HUDEP-2 (cell line): ENCODE measurements at regions not wholly inside any gene's neighbourhood (a gene's known extent, or its start where the extent isn't known, plus 50 kb on each side); places are given as distances from the start of the nearest gene placed in this dataset.
A peak's percentile ranks its signal among the peaks of the same experiment; 100 is the strongest.

ENCODE experiments used
- DNase-seq, 76 experiments: peaks; one replicate each; lab custom pipeline; 2025; ENCODE audit not compliant: unreplicated experiment in 76 of 76; lab: John Stamatoyannopoulos, UW

DNA sequence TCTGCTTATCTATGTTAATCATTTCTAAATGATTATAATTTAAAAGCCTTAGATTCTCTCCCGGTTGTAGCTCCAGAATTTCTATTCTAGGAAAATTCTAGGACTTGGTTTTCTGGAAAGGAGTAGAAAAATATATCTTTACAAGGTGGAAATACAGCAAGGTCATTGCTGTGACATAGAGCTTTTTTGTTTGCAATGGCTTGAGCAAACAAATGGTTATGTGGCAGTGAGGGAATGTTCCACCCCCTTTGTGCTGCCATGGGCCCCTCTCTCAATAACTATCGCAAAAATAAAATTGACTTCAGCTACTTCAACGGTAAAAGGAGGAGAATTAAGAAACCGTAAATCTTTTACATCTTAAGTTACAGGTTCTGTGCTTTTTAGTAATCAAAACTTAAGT, 517.1 kb downstream of the EPHA3 start:
- no peak for DNase-seq

DNA sequence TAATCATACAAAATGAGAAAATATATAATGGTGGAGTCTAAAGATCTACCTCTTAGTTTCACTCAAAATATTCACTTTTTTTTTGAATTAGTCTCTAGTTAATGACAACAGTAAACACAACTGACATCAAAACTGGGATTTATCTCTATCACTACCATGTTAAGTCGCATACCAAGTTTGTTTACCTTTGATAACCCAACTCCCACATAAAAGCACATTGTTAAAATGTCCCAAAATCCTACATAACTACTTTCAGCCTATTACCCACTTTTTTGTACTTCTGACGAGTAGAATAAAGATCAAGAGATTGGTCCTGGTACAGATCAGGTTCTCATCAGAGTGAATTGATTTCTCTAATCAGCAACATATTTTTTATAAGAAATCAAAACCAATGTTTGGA, 518.5 kb downstream of the EPHA3 start:
- DNase-seq, result no peak

DNA sequence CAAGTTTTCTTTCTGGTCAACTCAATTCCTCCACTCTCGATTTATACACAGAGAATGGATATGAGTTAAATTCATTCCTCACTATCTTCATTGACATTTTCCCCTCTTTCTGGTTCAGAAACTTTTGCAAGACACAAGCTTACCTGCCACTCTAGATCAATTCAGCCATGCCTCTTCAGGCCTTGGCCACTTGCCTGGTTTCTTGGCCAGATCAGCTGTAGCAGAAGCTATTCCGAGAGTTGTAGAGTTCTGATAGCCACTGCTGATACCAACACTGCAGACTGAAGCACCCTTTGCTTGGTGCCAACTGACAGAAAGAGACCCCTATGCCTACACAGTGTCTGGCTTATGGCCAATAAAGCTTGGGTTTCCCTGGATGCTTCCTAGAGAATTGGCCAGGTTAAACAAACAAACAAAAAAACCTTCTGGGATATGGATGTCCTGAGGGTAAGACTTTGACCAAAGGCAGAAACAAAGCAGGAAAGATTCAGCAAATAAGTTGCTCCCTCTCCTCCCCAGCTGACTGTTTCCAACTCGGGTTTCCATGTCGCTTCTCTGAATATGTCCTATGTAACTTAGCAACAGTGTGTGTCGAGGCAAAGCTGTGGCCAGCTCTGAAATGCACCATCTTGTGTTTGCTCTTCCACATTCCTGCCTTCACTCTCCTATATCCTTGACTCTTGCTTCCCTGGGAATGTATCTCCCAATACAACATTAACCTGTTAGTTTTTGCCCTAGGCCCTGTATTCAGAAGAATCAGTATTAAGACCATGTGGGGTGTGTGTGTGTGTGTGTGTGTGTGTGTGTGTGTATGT, 521.6 kb downstream of the EPHA3 start:
- peak in 7 of 76 experiments; percentile 0 to 44 (median 6) for DNase-seq

DNA sequence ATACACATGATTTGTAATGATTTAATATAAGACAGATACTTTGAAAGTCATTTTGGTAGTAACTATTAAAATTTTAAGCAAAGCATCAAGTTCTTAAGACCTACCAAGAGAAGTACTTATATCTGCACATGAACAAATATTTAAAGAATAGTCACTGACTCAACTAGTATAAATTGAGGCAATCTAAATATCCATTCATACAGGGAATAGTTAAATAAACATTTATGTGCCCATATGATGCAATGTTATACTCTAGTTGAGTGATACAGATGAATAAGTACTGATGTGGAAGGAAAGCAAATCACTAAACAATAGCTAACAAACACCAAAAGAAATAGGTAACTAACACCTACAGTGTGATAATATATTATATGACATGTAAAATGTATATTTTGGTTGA, 527.7 kb downstream of the EPHA3 start:
- DNase-seq, result no peak

DNA sequence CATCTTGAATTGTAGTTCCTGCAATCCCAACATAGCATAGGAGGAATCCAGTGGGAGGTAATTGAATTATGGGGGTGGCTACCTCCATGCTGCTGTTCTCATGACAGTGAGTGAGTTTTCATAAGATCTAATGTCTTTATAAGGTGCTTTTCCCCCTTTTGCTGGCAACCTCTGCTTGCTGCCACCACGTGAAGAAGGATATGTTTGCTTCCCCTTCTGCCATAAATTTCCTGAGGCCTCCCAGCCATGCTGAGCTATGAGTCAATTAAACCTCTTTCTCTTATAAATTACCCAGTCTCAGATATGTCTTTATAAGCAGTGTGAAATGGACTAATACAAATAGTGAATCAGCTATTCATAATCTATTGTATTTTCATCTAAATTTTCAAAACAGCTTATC, 537.3 kb downstream of the EPHA3 start:
- DNase-seq, result no peak

DNA sequence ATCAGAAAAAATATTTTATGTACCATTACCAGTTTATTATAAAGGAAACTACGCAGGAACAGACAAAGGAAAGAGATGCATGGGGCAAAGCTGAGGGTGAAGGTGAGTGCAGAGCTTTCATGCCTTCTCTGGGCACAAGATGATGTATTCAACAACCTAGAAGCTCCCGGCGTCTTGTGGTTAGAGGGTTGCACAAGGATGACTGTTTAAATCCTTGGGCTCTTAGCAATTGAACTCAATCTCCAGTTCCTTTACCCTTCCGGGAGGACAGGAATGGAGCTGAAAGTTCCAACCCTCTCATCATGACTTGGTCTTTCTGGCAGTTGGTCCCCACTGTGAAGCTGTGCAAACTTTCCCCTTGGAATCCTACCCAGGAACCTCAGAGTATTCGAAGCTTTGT, 542.0 kb downstream of the EPHA3 start:
- DNase-seq, result no peak

DNA sequence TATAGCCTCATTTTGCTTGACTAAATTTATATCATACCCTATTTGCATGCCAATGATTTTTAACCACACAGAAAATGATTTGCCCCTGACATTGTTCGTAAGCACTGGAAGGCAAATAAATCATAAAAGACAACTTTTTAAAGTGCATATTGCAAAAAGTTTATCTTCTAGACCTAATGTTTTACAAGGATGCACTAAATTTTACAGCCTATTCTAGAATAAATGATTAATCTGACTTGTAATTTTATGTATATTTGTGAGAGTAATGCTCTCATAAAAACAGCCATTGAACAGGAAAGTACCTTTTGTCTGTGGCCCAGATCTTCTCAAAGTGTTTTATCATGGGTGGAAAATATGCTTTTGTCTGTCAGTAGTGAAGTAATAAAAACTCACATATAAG, 546.6 kb downstream of the EPHA3 start:
- no peak for DNase-seq

DNA sequence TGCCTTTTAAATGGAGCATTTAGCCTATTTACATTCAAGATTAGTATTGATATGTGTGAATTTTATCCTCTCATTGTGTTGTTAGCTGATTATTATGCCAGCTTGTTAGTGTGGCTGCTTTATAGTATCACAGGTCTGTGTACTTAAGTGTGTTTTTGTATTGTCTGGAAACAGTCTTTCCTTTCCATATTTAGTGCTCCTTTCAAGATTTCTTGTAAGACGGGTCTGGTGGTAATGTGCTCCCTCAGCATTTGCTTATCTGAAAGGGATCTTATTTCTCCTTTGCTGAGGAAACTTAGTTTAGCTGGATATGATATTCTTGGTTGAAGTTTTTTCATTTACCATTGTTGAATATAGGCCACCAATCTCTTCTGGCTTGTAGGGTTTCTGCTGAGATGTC, 549.0 kb downstream of the EPHA3 start:
- DNase-seq, result no peak

DNA sequence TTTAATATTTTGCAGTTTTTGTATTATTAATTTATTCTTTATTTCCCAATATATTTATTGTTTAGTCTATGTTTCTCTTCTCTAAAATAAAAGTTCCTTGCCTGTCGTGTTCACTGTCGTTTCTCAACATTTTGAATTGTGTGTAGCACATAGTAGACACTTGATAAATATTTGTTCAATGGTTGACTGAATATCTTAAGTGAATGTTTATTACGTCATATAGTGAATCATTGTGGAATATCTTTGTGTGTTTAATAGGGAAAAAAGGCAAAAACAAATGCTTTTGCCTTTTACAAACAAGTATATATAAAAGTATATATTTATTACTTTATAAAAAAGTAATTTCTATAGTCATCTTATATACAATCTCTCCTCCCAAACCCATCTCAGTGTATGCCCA, 572.3 kb downstream of the EPHA3 start:
- no peak for DNase-seq

DNA sequence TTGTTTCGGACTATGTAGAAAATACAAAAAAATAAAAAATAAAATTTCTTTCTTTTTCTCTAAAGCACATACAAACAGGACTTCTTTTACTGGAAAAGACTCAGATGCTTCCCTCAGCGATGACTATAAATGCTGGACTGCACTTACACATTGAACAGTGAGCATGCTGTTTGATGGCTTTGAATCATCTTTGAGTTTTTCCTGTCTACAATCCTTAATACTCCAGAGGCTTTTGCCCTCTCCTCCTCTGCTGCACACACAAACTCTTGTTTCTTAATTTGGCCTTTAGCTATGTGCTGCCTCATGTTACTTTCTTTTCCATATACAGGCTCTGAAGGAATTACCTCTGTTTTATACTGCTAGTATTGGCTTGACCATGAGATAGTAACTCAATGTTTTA, 575.1 kb downstream of the EPHA3 start:
- no peak for DNase-seq

DNA sequence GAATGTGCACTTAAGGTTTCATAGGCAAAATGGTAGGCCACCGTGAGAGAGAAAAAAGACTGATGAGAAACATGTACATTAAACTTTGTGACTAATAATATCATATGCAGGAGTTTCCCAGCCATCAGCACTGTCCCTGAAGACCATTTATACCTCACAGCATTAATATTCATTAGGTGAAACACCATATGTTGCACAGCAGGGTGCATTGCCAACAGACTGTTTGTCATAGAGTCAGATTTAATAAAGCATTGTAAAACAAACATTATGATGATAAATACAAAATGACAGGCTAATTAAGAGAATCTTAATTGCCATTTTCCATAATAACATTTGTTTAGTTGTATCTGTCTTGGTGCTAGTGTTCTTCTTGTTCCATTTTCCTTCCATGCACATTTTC, 578.3 kb downstream of the EPHA3 start:
- no peak for DNase-seq

DNA sequence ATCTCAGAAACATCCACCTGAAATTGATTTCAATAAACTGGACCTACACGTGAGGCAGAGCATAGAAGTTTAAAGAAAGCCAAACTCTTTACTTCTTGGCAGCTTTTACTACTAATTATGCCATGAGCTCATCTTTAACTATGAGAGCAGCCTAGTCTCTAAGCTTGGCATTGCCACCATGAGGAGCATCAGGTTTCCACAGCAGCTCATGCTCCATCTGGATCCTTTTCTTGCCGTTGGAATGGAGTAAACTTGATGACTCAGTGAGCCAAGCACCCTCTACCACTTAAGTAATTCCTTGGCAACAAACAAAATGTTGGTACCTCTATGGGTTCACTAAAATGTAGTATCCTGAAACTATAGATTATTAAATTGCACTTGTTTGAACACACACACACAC, 583.2 kb downstream of the EPHA3 start:
- no peak for DNase-seq

DNA sequence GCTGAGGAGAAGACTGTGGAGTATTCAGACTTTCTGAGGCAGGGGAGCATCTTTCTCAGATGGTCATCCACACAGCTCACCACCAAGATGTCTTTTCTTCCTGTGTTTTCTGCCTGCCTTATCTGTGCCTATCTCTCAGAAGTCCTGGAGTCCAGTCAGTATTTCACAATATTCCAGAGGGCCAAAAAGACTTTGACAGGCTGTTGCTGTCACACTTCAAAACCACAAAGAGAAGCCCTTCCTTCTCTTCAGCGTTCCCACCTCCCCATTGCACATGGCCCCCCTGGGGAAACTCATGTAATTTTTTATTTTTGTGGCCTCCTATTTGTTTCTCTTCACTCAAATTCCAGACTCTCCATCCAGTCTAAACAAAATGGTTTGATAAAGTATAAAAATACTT, 585.2 kb downstream of the EPHA3 start:
- DNase-seq, result no peak

DNA sequence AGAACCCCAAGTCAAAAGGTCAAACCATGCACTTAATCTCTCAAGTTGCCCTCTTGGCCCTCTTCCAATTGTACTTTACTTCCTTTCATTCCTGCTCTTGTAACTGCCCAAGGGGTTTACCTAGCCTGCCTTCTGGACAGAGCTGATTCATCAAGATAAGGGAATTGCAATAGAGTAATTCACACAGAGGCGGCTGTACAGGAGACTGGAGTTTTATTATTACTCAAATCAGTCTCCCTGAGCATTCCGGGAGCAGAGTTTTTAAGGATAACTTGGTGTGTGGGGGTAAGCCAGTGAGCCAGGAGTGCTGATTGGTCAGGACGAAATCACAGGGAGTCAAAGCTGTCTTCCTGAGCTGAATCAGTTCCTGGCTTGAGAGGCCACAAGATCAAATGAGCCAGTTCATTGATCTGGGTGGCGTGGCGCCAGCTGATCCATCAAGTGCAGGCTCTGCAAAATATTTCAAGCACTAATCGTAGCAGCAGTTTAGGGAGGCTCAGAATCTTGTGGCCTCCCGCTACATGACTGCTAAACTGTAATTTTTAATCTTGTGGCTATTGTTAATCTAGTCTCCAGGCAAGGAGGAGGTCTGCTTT, 590.0 kb downstream of the EPHA3 start:
- DNase-seq, result no peak

DNA sequence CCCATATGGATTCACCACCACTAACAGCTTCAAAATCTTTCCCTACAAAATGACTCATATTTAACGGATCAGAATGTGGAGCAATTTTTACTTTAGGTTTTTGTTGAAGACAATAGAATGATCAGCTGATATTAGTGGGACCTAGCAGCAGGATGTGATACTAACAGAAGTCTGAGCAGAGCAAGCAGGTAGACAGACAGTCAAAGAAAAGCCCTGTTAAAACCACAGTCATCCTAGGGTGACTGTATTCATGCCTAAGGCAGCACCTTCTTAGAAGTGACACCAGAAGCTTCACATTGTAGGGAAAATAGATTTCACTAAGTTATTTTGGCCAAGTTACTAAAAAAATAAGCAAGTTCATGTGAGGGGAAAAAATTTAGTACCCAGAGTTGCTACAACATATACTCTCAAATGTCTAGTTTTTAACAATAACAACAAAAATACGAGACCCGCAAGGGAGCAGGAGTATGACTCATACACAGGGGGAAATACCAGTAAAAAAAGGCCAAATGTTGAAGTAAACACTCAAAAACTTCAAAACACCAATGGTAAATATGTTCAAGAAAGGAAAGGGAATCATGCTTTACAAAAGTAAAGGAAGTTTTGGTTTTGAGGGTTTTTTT, 590.9 kb downstream of the EPHA3 start:
- DNase-seq, result no peak

DNA sequence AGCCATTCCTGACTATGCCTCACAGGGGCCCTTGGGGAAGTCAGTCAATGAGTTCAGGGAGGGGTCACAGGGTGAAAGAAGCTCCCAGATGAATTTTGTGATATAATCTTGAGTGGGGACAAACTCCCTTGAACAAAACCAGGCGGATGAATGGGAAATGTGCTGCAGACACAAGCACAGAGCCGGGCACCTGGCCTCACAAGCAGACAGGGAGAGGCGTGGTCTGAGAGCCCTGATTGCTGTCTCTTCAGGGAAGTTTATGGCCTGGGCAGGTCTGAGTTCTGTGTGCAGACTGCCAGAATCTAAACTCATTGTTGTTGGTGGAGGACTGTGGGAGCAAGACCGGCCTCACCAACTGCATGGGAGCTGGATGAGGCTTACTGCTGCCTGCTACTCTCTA, 591.8 kb downstream of the EPHA3 start:
- DNase-seq, result no peak

DNA sequence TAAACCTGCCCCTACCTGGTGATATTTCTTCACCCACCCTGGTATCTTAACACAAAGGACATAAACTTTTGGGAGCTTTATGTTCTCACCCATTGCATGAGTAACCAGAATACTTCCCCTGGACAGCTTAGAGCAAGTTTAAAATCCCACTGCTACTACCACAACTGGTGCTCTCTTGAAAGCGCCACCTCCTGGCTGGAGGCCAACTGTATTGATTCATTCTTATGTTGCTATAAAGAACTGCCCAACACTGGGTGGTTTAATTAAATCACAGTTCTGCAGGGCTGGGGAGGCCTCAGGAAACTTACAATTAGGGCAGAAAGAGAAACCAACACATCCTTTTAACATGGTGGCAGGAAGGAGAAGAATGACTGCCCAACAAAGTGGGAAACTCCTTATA, 592.4 kb downstream of the EPHA3 start:
- DNase-seq, result no peak

DNA sequence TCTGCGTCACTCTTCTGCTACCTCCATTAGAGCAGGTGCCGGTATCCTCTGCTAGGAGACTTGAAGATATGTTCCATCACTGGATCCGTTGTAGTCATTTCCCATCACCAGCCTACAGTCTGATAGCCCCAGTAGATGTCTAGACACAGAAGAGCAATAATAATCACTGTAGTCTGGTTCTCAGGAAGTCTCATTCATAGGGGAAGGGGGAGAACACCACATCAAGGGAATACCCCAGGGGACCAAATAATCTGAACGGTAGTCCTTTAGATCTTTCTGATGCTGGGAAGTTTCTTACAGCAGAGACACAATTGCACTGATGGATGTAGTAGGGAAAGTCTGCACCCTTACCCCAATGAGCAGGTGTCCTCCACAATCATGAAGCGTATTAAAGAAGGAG, 595.0 kb downstream of the EPHA3 start:
- DNase-seq, result no peak

DNA sequence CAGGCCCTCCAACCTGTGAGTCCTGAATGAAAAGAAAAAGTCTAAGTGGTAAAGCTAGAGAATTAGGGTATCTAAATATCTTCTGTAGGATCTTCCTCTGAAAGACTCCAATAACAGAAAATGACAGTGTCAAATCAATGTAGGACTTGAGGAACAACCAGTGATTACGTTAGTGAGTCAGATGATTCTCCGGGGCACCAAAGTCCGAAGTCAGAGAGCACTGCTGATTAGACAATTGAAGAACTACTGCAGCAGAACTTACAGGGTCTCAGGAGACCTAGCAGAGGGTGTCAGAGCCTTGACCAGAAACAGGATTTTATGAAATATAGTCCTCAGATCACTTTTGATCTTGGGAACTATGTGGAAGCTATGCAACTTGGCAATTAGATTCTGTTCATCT, 605.8 kb downstream of the EPHA3 start:
- no peak for DNase-seq

DNA sequence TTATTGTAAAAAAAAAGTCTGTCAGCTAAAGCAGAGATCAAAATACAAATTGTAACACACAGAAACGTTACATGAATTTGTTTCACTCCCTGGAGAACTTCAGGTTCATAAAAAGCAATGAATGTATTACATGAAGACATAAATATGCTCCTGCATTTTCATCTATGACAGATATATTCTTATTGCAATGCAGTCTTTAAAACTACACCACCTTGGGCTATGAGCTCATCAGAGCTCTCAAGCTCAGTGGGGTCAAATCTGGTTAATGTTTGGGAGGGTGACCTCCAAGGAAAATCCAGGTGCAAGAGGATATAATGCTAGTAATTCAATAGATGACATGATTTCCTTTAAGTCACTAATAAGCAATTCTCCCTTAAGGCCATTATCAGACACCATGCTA, 606.8 kb downstream of the EPHA3 start:
- DNase-seq, result no peak

DNA sequence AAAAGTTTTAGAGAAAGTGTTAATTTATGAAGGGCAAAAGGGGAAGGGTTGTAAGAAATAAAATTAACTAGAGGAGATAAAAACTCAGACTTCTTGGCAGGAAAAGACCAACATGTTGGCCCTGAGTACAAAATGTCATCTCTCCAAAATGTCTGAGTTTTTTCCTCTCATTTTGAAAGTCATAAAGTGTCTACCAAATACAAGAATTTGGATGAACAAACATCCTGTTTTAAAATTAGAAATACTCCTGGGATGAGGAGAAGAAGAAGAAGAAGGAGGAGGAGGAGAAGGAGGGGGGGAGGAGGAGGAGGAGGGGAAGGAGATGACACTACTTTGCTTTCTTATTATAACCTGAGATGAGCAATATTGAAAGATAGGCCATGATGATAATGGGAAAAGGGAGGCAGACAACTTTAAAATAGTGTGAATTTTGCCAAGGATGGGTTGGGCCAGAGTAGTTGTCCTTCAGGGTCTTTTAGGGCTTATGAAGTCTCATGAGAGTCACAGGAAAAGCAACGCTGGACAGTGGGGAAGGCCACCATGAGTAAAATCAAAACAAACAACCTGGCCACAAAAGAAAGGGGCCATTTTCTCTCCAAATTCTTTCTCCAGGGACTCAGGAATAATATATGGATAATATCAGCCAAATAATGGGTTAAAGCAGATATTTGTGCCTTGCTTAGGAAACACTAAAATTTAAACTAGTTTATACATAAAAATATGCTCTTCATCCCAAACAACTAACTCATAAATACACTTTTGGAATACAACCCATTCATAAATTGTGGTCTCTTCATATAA, 632.9 kb downstream of the EPHA3 start:
- no peak for DNase-seq

DNA sequence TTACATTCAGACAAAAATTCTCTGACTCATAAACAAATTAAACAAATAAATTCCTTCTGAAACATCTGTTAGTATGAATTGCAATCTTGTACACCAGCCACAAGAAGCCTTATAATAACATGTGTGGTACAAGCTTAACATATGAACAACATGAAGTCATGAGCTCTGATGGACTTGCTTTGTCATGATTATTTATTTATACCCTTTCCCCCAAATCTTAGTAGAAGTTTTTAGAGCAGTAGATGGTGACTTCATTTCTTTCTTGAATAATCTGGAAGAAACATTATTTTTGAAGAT, 633.4 kb downstream of the EPHA3 start:
- no peak for DNase-seq
